PFSK-1 (cell line): ENCODE measurements at regions not wholly inside any gene's neighbourhood (a gene's known extent, or its start where the extent isn't known, plus 50 kb on each side); places are given as distances from the start of the nearest gene placed in this dataset.

Source experiments
- FOXP2 ChIP-seq: optimal IDR thresholded peaks from 2 replicates; pipeline ENCODE3; 2011; ENCODE audit warnings: borderline replicate concordance, control low read depth, inconsistent platforms; ENCODE audit not compliant: insufficient read depth; ENCODE audit errors: extremely low read length, extremely low read depth
- POLR2AphosphoS5 ChIP-seq: IDR thresholded peaks from 2 replicates; pipeline ENCODE4 v1.6.1; 2012; ENCODE audit warnings: low read depth, mild to moderate bottlenecking, control low read depth, low read length, moderate library complexity
- SIN3A ChIP-seq: IDR thresholded peaks from 2 replicates; pipeline ENCODE4 v1.6.1; 2012; ENCODE audit warnings: mild to moderate bottlenecking, low read length, moderate library complexity, borderline replicate concordance; ENCODE audit not compliant: insufficient read depth
- TAF1 ChIP-seq: IDR thresholded peaks from 2 replicates; pipeline ENCODE4 v1.6.1; 2012; ENCODE audit warnings: low read length, control low read depth, borderline replicate concordance; ENCODE audit not compliant: insufficient read depth
- TF ChIP-seq, protein P1 (sequence below), 2 experiments: IDR thresholded peaks; 2 replicates each; pipeline versions ENCODE4 v1.6.1 to v1.8.0; 2011 to 2012; ENCODE audit warnings: low read depth in 2 of 2, low read length in 2 of 2, control low read depth in 1 of 2, inconsistent platforms in 1 of 2, mild to moderate bottlenecking in 1 of 2, moderate library complexity in 1 of 2; ENCODE audit not compliant: insufficient read depth in 1 of 2

- TF ChIP-seq TAF1, result no peak
- TF ChIP-seq POLR2AphosphoS5, result no peak
- TF ChIP-seq FOXP2, result no peak
- no peak for TF ChIP-seq SIN3A
These were observed 177.6 kb upstream of the SPRY1 start for GRCh38 chr4:123218981-123219380.

- TF ChIP-seq SIN3A (no peak), FOXP2 (no peak), TAF1 (no peak), POLR2AphosphoS5 (no peak)
- TF ChIP-seq, protein P1, sequence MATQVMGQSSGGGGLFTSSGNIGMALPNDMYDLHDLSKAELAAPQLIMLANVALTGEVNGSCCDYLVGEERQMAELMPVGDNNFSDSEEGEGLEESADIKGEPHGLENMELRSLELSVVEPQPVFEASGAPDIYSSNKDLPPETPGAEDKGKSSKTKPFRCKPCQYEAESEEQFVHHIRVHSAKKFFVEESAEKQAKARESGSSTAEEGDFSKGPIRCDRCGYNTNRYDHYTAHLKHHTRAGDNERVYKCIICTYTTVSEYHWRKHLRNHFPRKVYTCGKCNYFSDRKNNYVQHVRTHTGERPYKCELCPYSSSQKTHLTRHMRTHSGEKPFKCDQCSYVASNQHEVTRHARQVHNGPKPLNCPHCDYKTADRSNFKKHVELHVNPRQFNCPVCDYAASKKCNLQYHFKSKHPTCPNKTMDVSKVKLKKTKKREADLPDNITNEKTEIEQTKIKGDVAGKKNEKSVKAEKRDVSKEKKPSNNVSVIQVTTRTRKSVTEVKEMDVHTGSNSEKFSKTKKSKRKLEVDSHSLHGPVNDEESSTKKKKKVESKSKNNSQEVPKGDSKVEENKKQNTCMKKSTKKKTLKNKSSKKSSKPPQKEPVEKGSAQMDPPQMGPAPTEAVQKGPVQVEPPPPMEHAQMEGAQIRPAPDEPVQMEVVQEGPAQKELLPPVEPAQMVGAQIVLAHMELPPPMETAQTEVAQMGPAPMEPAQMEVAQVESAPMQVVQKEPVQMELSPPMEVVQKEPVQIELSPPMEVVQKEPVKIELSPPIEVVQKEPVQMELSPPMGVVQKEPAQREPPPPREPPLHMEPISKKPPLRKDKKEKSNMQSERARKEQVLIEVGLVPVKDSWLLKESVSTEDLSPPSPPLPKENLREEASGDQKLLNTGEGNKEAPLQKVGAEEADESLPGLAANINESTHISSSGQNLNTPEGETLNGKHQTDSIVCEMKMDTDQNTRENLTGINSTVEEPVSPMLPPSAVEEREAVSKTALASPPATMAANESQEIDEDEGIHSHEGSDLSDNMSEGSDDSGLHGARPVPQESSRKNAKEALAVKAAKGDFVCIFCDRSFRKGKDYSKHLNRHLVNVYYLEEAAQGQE (IDR thresholded peaks at IDR 0.05; ENCODE audit: insufficient read depth in 1 of 2, low read depth in 2 of 2, low read length in 2 of 2), result no peak
These were observed 167.3 kb upstream of the SPRY1 start for GRCh38 chr4:123229286-123229685.

GRCh38 chr4:123230061-123230460 is 166.5 kb upstream of the SPRY1 start:
- TF ChIP-seq TAF1 (no peak), POLR2AphosphoS5 (no peak), SIN3A (no peak), FOXP2 (no peak)
- TF ChIP-seq, protein P1 (IDR thresholded peaks at IDR 0.05; ENCODE audit: insufficient read depth in 1 of 2, low read depth in 2 of 2, low read length in 2 of 2), result no peak

- TF ChIP-seq TAF1 (no peak), FOXP2 (no peak), POLR2AphosphoS5 (no peak), SIN3A (no peak)
- TF ChIP-seq, protein P1 (IDR thresholded peaks at IDR 0.05; ENCODE audit: insufficient read depth in 1 of 2, low read depth in 2 of 2, low read length in 2 of 2), result no peak
These were observed 164.2 kb upstream of the SPRY1 start for GRCh38 chr4:123232439-123232838.

DNA sequence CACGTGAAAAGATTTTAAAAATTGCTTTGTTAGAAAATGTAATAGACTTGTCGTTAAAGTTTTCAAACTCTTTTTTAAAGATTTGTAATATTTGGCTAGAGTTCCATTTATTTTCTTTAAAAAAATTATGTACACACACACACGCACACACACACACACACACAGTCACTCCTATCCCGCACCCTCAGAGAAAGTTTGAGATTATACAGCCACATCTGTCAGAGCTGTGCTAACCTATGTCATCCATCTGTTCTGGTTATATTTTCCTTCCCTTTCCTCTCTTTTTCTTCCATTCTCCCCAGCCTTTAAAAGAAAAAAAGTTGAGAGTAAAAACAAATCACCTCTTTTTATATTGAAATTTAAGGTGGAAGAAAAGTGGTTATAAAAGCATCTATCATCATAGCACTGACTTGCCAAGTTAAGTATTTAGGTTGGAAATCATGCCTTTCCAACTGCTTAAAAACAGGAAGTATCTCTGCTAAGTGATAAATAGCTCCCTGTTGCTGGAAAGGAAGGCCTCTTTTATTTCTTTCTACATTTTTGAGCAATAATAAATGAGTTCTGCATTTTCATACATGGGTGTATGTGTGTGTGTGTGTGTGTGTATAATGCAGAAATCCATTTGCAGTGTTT is 163.3 kb upstream of the SPRY1 start:
- no peak for TF ChIP-seq TAF1
- TF ChIP-seq FOXP2, result no peak
- no peak for TF ChIP-seq POLR2AphosphoS5
- TF ChIP-seq SIN3A, result no peak

GRCh38 chr4:123234955-123235354 is 161.6 kb upstream of the SPRY1 start:
- TF ChIP-seq POLR2AphosphoS5, result no peak
- no peak for TF ChIP-seq SIN3A
- TF ChIP-seq, protein P1 (IDR thresholded peaks at IDR 0.05; ENCODE audit: insufficient read depth in 1 of 2, low read depth in 2 of 2, low read length in 2 of 2), result no peak
- TF ChIP-seq FOXP2, result no peak
- TF ChIP-seq TAF1, result no peak
